ENCODE measurements at regions not wholly inside any gene's neighbourhood (a gene's known extent, or its start where the extent isn't known, plus 50 kb on each side); places are given as distances from the start of the nearest gene placed in this dataset.

DNA sequence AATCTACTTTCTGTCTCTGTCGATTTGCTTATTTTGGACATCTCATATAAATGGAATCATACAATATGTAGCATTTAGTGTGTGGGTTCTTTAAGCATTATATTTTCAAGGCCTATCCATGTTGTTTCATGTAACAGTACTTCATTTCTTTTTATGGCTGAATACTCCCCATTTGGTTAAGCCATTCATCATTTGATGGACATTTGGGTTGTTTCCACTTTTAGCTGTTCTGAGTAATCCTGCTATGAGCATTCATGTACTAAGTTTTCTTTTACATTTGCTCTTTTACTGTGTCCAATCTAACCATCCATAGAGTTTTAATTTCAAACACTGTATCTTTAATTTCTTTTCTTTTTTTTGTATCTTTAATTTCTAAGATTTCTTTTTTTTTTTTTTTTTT, 55.6 kb upstream of the SPTBN2 start:
- TF ChIP-seq, protein P1, sequence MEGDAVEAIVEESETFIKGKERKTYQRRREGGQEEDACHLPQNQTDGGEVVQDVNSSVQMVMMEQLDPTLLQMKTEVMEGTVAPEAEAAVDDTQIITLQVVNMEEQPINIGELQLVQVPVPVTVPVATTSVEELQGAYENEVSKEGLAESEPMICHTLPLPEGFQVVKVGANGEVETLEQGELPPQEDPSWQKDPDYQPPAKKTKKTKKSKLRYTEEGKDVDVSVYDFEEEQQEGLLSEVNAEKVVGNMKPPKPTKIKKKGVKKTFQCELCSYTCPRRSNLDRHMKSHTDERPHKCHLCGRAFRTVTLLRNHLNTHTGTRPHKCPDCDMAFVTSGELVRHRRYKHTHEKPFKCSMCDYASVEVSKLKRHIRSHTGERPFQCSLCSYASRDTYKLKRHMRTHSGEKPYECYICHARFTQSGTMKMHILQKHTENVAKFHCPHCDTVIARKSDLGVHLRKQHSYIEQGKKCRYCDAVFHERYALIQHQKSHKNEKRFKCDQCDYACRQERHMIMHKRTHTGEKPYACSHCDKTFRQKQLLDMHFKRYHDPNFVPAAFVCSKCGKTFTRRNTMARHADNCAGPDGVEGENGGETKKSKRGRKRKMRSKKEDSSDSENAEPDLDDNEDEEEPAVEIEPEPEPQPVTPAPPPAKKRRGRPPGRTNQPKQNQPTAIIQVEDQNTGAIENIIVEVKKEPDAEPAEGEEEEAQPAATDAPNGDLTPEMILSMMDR (IDR thresholded peaks at IDR 0.05) = no peak
- TF ChIP-seq POLR2A (IDR thresholded peaks at IDR 0.05) = no peak

All from Peyer's patch (tissue), 4 donors.